HG02642 (cell line): ENCODE measurements at regions not wholly inside any gene's neighbourhood (a gene's known extent, or its start where the extent isn't known, plus 50 kb on each side); places are given as distances from the start of the nearest gene placed in this dataset.

Experiments used
- ATAC-seq: cut with Tn5 transposase; IDR thresholded peaks from one replicate; pipeline ENCODE4 v1.9.1; 2021; ENCODE audit warnings: mild to moderate bottlenecking; ENCODE audit not compliant: unreplicated experiment, poor library complexity

GRCh38 chr11:32005786-32006416, 85.0 kb upstream of the RCN1 start:
- no peak for ATAC-seq

- ATAC-seq = no peak
Measured at GRCh38 chr11:32003335-32003734, 87.5 kb upstream of the RCN1 start.

GRCh38 chr11:32002311-32002710, 88.6 kb upstream of the RCN1 start:
- no peak for ATAC-seq

- no peak for ATAC-seq
Measured at GRCh38 chr11:31997955-31998354, 92.9 kb upstream of the RCN1 start.

GRCh38 chr11:31996159-31996881, 94.6 kb upstream of the RCN1 start:
- ATAC-seq = no peak

GRCh38 chr11:31995525-31996094, 95.3 kb upstream of the RCN1 start:
- peak; percentile 87 for ATAC-seq

GRCh38 chr11:31995032-31995431, 95.8 kb upstream of the RCN1 start:
- ATAC-seq = no peak

- no peak for ATAC-seq
Measured at GRCh38 chr11:31987118-31988005, 103.5 kb upstream of the RCN1 start.

GRCh38 chr11:31986201-31986889, 104.5 kb upstream of the RCN1 start:
- no peak for ATAC-seq

GRCh38 chr11:31981457-31981856, 109.4 kb upstream of the RCN1 start:
- ATAC-seq = no peak

GRCh38 chr11:31977343-31977742, 113.5 kb upstream of the RCN1 start:
- no peak for ATAC-seq

GRCh38 chr11:31974366-31975136, 116.3 kb upstream of the RCN1 start:
- no peak for ATAC-seq

- ATAC-seq = no peak
Measured at GRCh38 chr11:31973172-31973571, 117.7 kb upstream of the RCN1 start.

- no peak for ATAC-seq
Measured at GRCh38 chr11:31972623-31973022, 118.3 kb upstream of the RCN1 start.

GRCh38 chr11:31969359-31969702, 121.5 kb upstream of the RCN1 start:
- no peak for ATAC-seq

GRCh38 chr11:31968461-31969358, 122.2 kb upstream of the RCN1 start:
- ATAC-seq = no peak

- no peak for ATAC-seq
Measured at GRCh38 chr11:31967404-31968130, 123.3 kb upstream of the RCN1 start.

GRCh38 chr11:31966846-31967245, 124.0 kb upstream of the RCN1 start:
- no peak for ATAC-seq
